ENCODE measurements at regions not wholly inside any gene's neighbourhood (a gene's known extent, or its start where the extent isn't known, plus 50 kb on each side); places are given as distances from the start of the nearest gene placed in this dataset.

DNA sequence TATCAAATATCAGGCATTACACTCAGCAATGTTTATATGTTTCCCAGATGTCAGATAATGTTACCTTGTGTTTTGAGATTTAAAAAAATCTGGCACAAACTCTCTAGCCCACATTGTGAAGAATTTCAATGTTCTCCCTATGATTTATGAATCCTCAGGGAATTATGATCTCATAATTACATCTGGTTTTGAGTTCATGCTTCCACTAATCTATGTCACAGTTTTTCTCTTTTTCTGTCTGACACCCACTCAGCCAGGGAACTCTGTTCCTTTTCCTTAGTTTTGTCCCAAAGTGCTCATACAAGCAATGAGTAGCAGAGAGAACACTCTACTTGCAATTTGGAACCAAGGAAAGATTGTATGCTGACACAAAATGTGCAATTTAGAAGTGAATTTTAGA lies 212.1 kb upstream of the POF1B start:
- TF ChIP-seq, protein P1, sequence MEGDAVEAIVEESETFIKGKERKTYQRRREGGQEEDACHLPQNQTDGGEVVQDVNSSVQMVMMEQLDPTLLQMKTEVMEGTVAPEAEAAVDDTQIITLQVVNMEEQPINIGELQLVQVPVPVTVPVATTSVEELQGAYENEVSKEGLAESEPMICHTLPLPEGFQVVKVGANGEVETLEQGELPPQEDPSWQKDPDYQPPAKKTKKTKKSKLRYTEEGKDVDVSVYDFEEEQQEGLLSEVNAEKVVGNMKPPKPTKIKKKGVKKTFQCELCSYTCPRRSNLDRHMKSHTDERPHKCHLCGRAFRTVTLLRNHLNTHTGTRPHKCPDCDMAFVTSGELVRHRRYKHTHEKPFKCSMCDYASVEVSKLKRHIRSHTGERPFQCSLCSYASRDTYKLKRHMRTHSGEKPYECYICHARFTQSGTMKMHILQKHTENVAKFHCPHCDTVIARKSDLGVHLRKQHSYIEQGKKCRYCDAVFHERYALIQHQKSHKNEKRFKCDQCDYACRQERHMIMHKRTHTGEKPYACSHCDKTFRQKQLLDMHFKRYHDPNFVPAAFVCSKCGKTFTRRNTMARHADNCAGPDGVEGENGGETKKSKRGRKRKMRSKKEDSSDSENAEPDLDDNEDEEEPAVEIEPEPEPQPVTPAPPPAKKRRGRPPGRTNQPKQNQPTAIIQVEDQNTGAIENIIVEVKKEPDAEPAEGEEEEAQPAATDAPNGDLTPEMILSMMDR (conservative IDR thresholded peaks at IDR 0.05; ENCODE audit: low read depth, low read length), result no peak
- no peak for DNase-seq (ENCODE audit: low read depth)
- H3K4me3 ChIP-seq (ENCODE audit: low read depth, low read length), result no peak overlapping the region

DNA sequence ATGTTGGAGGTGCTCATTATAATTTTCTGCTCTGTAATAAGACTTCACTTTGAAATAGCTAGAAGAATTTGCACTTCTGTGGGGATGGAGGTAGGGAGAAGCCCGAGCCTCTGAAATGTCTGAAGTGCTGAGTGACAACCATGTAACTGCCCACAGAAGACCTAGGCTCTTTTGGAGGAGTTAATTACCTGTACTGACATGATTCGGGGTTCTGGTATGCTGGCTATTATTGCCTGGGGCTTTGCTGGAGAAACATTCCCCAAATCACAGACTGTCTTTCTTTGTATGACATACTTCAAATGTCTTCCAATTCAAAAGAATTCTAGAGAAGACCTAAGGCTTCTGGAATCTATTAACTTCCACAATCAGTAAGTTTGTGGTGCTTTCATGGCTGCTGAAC lies 211.2 kb upstream of the POF1B start:
- DNase-seq (ENCODE audit: low read depth), result no peak
- TF ChIP-seq, protein P1 (conservative IDR thresholded peaks at IDR 0.05; ENCODE audit: low read depth, low read length), result no peak
- no peak overlapping the region for H3K4me3 ChIP-seq (ENCODE audit: low read depth, low read length)

DNA sequence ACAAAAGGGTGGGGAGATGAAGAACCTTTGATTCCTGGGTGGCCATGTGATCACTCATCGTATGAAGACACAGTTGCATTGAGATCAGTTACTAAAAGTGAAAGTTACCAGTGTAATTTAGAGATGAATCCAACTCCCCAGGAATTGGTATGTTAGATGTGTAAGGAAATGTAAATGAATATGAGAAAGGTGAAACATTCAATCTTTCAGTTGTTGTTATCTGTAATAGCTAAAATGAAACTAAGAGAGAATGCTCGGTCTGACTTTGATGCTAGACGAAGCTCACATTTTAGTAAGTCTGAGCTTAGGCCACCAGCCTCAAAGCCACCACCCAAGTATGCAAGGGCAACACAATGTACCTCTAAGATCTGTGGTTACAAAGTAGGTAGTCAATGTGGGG lies 194.3 kb upstream of the POF1B start:
- TF ChIP-seq, protein P1 (conservative IDR thresholded peaks at IDR 0.05; ENCODE audit: low read depth, low read length), result no peak
- H3K4me3 ChIP-seq (ENCODE audit: low read depth, low read length), result no peak overlapping the region
- DNase-seq (ENCODE audit: low read depth), result no peak

DNA sequence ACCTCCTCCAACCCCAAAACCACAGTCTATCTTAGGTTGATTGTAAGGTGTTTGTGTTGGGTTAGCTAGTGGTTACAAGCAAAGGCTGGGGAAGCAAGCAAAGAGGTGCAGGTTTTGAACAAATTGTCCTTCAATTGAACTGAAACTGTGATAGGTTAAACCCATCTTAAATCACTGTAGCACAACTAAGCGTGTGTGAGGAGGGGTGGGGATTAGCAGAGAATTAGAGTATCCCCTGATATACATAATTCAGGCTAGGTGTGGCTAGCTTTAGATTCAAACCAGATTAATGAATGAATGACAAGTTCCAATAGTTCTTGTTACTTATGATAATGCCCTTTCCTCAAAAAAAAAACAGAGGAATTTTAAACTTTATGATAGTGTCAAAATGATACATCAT lies 191.0 kb upstream of the POF1B start:
- no peak for DNase-seq (ENCODE audit: low read depth)
- TF ChIP-seq, protein P1 (conservative IDR thresholded peaks at IDR 0.05; ENCODE audit: low read depth, low read length), result no peak
- H3K4me3 ChIP-seq (ENCODE audit: low read depth, low read length), result no peak overlapping the region

DNA sequence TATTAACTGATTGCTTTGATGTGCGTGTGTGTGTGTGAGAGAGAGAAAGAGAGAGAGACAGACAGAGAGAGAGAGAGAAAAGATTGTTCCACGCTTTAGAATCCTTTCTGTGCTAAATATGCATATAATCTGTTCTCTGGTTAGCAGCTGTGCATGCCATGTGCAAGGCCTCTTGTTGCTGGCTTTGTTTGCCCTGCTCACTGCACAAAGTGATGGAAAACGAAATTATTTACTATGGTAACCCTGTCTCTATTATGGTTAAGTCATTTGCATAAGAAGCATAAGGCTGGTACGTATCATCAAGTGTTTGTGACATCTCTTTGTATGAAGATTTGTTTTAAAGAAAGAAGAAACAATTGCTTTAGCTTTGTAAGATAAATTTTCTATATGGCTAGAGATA lies 190.2 kb upstream of the POF1B start:
- TF ChIP-seq, protein P1 (conservative IDR thresholded peaks at IDR 0.05; ENCODE audit: low read depth, low read length), result no peak
- H3K4me3 ChIP-seq (ENCODE audit: low read depth, low read length), result no peak overlapping the region
- no peak for DNase-seq (ENCODE audit: low read depth)

DNA sequence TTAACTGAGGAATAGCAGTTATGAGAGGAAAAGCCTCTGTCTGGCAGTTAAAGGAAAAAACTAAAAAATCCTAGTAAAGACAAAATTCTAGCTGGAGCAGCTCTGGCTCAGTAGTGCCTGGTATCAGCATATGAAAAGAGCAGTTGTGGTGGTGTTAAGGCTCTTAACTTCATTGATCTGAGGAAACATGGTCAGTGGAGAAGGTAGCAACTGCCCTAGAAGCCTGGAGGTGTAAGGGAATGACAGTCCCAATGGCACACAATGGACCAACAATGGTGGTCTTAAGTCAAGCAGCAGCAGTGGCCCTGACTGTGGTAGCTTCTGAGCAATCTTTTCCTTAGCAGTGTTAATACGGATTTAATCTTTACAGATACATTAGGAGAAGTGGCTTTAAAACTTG lies 189.6 kb upstream of the POF1B start:
- no peak for DNase-seq (ENCODE audit: low read depth)
- no peak overlapping the region for H3K4me3 ChIP-seq (ENCODE audit: low read depth, low read length)
- TF ChIP-seq, protein P1 (conservative IDR thresholded peaks at IDR 0.05; ENCODE audit: low read depth, low read length), result no peak

DNA sequence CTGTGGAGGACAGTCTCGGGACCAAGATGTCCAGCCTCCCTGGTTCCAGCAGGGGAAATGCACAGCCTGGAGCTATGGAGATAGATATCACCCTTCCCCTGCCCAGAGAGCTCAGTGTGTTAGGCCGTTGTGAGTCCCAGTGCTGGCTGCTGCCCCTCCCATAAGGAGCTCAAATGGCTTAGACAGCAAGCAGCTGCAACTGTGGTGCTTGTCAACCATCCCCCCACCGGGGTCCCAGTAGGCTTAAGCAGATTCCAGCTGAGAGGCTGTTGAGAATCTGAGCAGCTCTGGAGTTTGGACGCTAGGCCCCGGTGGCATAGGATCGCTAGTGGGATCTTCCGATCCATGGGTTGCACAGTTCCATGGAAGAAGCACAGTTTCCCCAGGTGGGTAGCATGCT lies 181.8 kb upstream of the POF1B start:
- no peak for DNase-seq (ENCODE audit: low read depth)
- TF ChIP-seq, protein P1 (conservative IDR thresholded peaks at IDR 0.05; ENCODE audit: low read depth, low read length), result no peak
- H3K4me3 ChIP-seq (ENCODE audit: low read depth, low read length), result no peak overlapping the region

All from choroid plexus epithelial cell (primary cell).